NCI-H510A treated with DMSO at 0.1 percent for 48 hours (cell line): ENCODE measurements at regions not wholly inside any gene's neighbourhood (a gene's known extent, or its start where the extent isn't known, plus 50 kb on each side); places are given as distances from the start of the nearest gene placed in this dataset.

Experiments used
- DNase-seq: peaks from one replicate; lab custom pipeline; 2025; lab: John Stamatoyannopoulos, UW

GRCh38 chr7:16978358-16979244 is 96.8 kb upstream of the AGR3 start:
- DNase-seq: peak; percentile 34

GRCh38 chr7:16980539-16980938 is 98.8 kb upstream of the AGR3 start:
- DNase-seq: no peak

GRCh38 chr7:16982640-16983350 is 101.0 kb upstream of the AGR3 start:
- DNase-seq: peak; percentile 45

- no peak for DNase-seq
These were observed 102.6 kb upstream of the AGR3 start for GRCh38 chr7:16984375-16984774.

GRCh38 chr7:16985621-16986020 is 103.8 kb upstream of the AGR3 start:
- no peak for DNase-seq

- DNase-seq: no peak
These were observed 105.0 kb upstream of the AGR3 start for GRCh38 chr7:16986755-16987154.

GRCh38 chr7:16989811-16990413 is 108.1 kb upstream of the AGR3 start:
- peak; percentile 79 for DNase-seq

- no peak for DNase-seq
These were observed 109.8 kb upstream of the AGR3 start for GRCh38 chr7:16991551-16991950.

GRCh38 chr7:16993543-16993942 is 111.8 kb upstream of the AGR3 start:
- DNase-seq: no peak

GRCh38 chr7:16998481-16999051 is 116.8 kb upstream of the AGR3 start:
- DNase-seq: no peak

GRCh38 chr7:16999541-17000267 is 117.9 kb upstream of the AGR3 start:
- no peak for DNase-seq

- DNase-seq: no peak
These were observed 123.5 kb upstream of the AGR3 start for GRCh38 chr7:17005271-17005670.

GRCh38 chr7:17007841-17008240 is 126.1 kb upstream of the AGR3 start:
- no peak for DNase-seq

- no peak for DNase-seq
These were observed 127.4 kb upstream of the AGR3 start for GRCh38 chr7:17009007-17009719.

- DNase-seq: no peak
These were observed 128.2 kb upstream of the AGR3 start for GRCh38 chr7:17009933-17010332.

GRCh38 chr7:17010637-17011300 is 129.0 kb upstream of the AGR3 start:
- DNase-seq: no peak

GRCh38 chr7:17013204-17013603 is 131.4 kb upstream of the AGR3 start:
- DNase-seq: no peak

GRCh38 chr7:17014686-17015085 is 132.9 kb upstream of the AGR3 start:
- no peak for DNase-seq

GRCh38 chr7:17015598-17016031 is 133.8 kb upstream of the AGR3 start:
- DNase-seq: no peak

GRCh38 chr7:17016402-17017010 is 134.7 kb upstream of the AGR3 start:
- no peak for DNase-seq
